NT2/D1 (cell line): ENCODE measurements at regions not wholly inside any gene's neighbourhood (a gene's known extent, or its start where the extent isn't known, plus 50 kb on each side); places are given as distances from the start of the nearest gene placed in this dataset.

Experiments used
- SUZ12 ChIP-seq: IDR thresholded peaks from 2 replicates; pipeline ENCODE4 v1.6.1; 2011; ENCODE audit not compliant: insufficient read length, insufficient read depth; ENCODE audit errors: extremely low read depth
- YY1 ChIP-seq: IDR thresholded peaks from 2 replicates; pipeline ENCODE4 v1.6.1; 2011; ENCODE audit not compliant: insufficient read length, insufficient read depth
- ZNF274 ChIP-seq: IDR thresholded peaks from 2 replicates; pipeline ENCODE4 v1.6.1; 2011; ENCODE audit warnings: mild to moderate bottlenecking, low read depth, low read length

DNA sequence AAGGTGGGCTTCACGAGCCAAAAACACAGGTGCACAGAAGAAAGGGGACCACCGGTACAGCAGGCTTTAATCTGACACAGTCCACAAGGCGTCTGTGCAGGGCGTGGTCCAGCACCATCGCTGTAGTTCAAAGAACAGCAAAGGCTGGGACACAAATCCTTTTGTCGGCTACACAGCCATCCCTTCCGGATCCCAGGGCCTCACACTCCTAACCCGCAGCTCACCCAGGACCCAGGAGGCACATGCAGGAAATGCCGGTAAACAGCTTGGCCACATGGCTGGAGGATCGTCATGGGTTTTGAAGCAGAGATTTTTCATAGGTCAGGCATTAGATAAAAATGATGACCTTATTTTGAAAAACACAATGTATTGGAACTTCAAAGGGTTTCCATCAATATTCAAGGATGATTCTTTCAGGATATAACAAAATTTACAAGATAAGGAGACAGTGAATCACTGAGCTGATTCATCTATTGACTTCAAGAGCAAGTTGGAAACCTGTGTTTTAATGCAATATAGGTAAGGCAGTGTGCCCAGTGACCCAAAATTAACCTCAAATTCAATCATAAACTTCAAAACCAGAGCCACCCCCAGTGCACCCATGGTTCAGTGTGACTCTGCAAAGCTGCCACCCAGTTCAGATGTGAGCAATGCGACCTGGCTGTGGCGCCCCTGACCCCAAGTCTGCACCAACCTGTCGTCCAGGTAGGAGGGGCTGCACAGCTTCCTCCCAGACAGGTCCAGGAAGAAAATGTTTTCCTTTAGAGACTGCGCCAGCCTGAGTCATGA, 74.4 kb downstream of the TMEM18 start:
- TF ChIP-seq YY1 (no peak), SUZ12 (no peak), ZNF274 (no peak)
